ENCODE measurements at regions not wholly inside any gene's neighbourhood (a gene's known extent, or its start where the extent isn't known, plus 50 kb on each side); places are given as distances from the start of the nearest gene placed in this dataset.

- no peak for TF ChIP-seq REST (IDR thresholded peaks at IDR 0.05; ENCODE audit: insufficient read depth in 1 of 2, low read depth in 2 of 2, low read length in 2 of 2)
- no peak for TF ChIP-seq POLR2AphosphoS5 (IDR thresholded peaks at IDR 0.05; ENCODE audit: low read depth, low read length)
These were observed 146.4 kb upstream of the TIAM1 start for GRCh38 chr21:31490443-31490842.

All from PFSK-1 (cell line).